ENCODE measurements at regions not wholly inside any gene's neighbourhood (a gene's known extent, or its start where the extent isn't known, plus 50 kb on each side); places are given as distances from the start of the nearest gene placed in this dataset.

DNA sequence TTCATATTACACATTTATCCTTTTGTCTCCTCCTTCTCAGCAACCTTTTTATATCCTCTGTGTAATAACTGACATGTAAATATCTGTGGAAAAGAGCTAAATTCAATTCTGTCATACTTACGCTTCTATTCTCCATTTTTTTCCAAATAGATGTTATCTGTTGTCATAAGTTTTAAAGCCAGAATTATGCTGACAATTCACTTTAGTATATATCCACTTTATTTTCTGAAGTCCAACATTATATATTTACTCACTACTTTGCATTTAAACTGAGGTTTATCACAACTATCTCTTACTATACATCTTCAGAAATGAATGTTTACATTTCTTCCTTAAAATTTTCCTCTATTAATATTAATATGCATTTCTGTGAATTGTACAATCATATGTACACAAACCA, 247.9 kb upstream of the PCDH10 start:
- H2AFZ ChIP-seq (ENCODE audit: low read depth, low read length) = no peak overlapping the region
- no peak for TF ChIP-seq EZH2 (IDR thresholded peaks at IDR 0.05; ENCODE audit: borderline replicate concordance, low read depth, low read length, severe bottlenecking)
- TF ChIP-seq, protein P1, sequence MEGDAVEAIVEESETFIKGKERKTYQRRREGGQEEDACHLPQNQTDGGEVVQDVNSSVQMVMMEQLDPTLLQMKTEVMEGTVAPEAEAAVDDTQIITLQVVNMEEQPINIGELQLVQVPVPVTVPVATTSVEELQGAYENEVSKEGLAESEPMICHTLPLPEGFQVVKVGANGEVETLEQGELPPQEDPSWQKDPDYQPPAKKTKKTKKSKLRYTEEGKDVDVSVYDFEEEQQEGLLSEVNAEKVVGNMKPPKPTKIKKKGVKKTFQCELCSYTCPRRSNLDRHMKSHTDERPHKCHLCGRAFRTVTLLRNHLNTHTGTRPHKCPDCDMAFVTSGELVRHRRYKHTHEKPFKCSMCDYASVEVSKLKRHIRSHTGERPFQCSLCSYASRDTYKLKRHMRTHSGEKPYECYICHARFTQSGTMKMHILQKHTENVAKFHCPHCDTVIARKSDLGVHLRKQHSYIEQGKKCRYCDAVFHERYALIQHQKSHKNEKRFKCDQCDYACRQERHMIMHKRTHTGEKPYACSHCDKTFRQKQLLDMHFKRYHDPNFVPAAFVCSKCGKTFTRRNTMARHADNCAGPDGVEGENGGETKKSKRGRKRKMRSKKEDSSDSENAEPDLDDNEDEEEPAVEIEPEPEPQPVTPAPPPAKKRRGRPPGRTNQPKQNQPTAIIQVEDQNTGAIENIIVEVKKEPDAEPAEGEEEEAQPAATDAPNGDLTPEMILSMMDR (IDR thresholded peaks at IDR 0.05; ENCODE audit: borderline replicate concordance, extremely low read depth, low read length, poor library complexity, severe bottlenecking) = no peak
- H4K20me1 ChIP-seq (ENCODE audit: insufficient read depth, low read length) = no peaks in the 10 kb centered on the region
- H3K27me3 ChIP-seq (ENCODE audit: insufficient read depth, low read length, poor library complexity) = no peaks in the 10 kb centered on the region
- no peak overlapping the region for H3K9ac ChIP-seq (ENCODE audit: low read depth, low read length)
- DNase-seq (no peak), ATAC-seq (ENCODE audit: insufficient read depth, low read depth) (no peak)
- H3K79me2 ChIP-seq (ENCODE audit: insufficient read depth, low read length) = no peaks in the 10 kb centered on the region
- no peak overlapping the region for H3K27ac ChIP-seq (ENCODE audit: low read length)
- no peak overlapping the region for H3K4me3 ChIP-seq (ENCODE audit: low read depth in 1 of 2, low read length in 2 of 2)
- no peaks in the 10 kb centered on the region for H3K36me3 ChIP-seq (ENCODE audit: insufficient read depth, low read length)
- no peak overlapping the region for H3K4me2 ChIP-seq (ENCODE audit: insufficient read depth, low read length)
- H3K9me3 ChIP-seq (ENCODE audit: insufficient read depth, low read length, severe bottlenecking) = no peaks in the 10 kb centered on the region
- H3K4me1 ChIP-seq (ENCODE audit: insufficient read depth, low read length) = peaks cover 5% of the 10 kb centered on the region; the same call in 1 of the 2 replicates

DNA sequence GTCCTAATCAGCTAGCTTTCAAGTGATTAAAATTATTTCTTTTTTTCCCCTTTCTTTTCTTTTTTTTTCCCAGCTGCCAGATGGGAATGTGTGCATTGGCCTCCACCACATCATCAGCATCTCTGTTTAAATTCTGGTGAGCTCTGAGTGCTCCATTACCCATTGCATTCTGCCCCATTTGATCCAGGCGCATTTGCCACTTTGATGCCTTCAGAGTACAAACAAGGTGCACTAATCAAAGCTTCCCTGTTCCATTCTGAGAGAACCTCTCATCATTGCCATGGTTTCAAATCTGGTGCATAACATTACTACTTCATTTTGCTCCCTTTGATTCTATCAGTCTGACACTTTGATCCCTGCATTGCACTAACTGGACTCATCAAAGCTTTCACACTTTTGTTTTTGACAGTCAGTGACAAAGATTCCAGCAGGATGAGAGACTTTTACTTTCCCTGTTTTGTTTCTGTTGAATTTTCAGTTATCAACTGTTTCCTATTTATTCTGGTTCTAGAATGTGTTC, 238.8 kb upstream of the PCDH10 start:
- Histone ChIP-seq H3K9ac (ENCODE audit: low read depth, low read length) (no peak overlapping the region), H3K9me3 (ENCODE audit: insufficient read depth, low read length, severe bottlenecking) (no peaks in the 10 kb centered on the region), H3K4me1 (ENCODE audit: insufficient read depth, low read length) (no peaks in the 10 kb centered on the region), H2AFZ (ENCODE audit: low read depth, low read length) (no peak overlapping the region), H3K4me2 (ENCODE audit: insufficient read depth, low read length) (no peak overlapping the region), H4K20me1 (ENCODE audit: insufficient read depth, low read length) (no peaks in the 10 kb centered on the region), H3K36me3 (ENCODE audit: insufficient read depth, low read length) (no peaks in the 10 kb centered on the region), H3K4me3 (ENCODE audit: low read depth in 1 of 2, low read length in 2 of 2) (no peak overlapping the region), H3K27ac (ENCODE audit: low read length) (no peak overlapping the region), H3K79me2 (ENCODE audit: insufficient read depth, low read length) (no peaks in the 10 kb centered on the region), H3K27me3 (ENCODE audit: insufficient read depth, low read length, poor library complexity) (no peaks in the 10 kb centered on the region)
- no peak for ATAC-seq (ENCODE audit: insufficient read depth, low read depth)
- no peak for DNase-seq
- TF ChIP-seq, protein P1 (IDR thresholded peaks at IDR 0.05; ENCODE audit: borderline replicate concordance, extremely low read depth, low read length, poor library complexity, severe bottlenecking) = no peak
- TF ChIP-seq EZH2 (IDR thresholded peaks at IDR 0.05; ENCODE audit: borderline replicate concordance, low read depth, low read length, severe bottlenecking) = no peak

DNA sequence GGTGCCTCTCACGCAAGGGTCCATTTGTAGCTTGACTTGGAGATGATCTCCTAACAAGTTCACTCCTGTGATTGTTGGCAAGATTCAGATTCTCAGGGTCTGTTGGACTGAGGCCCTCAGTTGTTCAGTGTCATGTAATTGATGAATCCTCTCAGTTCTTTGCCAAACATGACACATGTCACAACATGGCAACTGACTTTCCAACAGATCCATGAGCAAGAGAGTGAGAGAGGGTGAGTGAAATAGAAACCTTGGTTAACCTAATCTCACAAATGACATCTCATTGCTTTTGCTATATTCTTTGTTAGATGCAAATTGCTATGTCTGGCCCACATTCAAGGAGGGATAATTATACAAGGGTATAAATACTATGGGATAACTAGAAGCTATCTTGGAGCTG, 231.0 kb upstream of the PCDH10 start:
- TF ChIP-seq EZH2 (IDR thresholded peaks at IDR 0.05; ENCODE audit: borderline replicate concordance, low read depth, low read length, severe bottlenecking) = no peak
- TF ChIP-seq, protein P1 (IDR thresholded peaks at IDR 0.05; ENCODE audit: borderline replicate concordance, extremely low read depth, low read length, poor library complexity, severe bottlenecking) = no peak
- H3K27ac ChIP-seq (ENCODE audit: low read length) = no peak overlapping the region
- H3K27me3 ChIP-seq (ENCODE audit: insufficient read depth, low read length, poor library complexity) = no peaks in the 10 kb centered on the region
- ATAC-seq (ENCODE audit: insufficient read depth, low read depth) = no peak
- H3K9me3 ChIP-seq (ENCODE audit: insufficient read depth, low read length, severe bottlenecking) = no peaks in the 10 kb centered on the region
- no peaks in the 10 kb centered on the region for H4K20me1 ChIP-seq (ENCODE audit: insufficient read depth, low read length)
- no peak overlapping the region for H3K4me3 ChIP-seq (ENCODE audit: low read depth in 1 of 2, low read length in 2 of 2)
- H2AFZ ChIP-seq (ENCODE audit: low read depth, low read length) = peak overlapping the region; percentile 6; the same call in 1 of the 2 replicates
- no peak for DNase-seq
- H3K36me3 ChIP-seq (ENCODE audit: insufficient read depth, low read length) = no peaks in the 10 kb centered on the region
- H3K9ac ChIP-seq (ENCODE audit: low read depth, low read length) = no peak overlapping the region
- no peak overlapping the region for H3K4me2 ChIP-seq (ENCODE audit: insufficient read depth, low read length)
- no peaks in the 10 kb centered on the region for H3K4me1 ChIP-seq (ENCODE audit: insufficient read depth, low read length)
- H3K79me2 ChIP-seq (ENCODE audit: insufficient read depth, low read length) = no peaks in the 10 kb centered on the region
